WTC11 (cell line): ENCODE measurements at regions not wholly inside any gene's neighbourhood (a gene's known extent, or its start where the extent isn't known, plus 50 kb on each side); places are given as distances from the start of the nearest gene placed in this dataset.

Experiments
- ATAC-seq: fragments of 200-7000 bp; cut with Tn5 transposase; 2 replicates; pipeline ENCODE4 v1.10.0; 2021; ENCODE audit warnings: mild to moderate bottlenecking, moderate library complexity
- CTCF ChIA-PET: fragments of 300-600 bp; sonication (Branson Sonifier 250); formaldehyde crosslinking; loops from one replicate; lab custom pipeline; 2021; ENCODE audit warnings: antibody characterized with exemption; lab: Charles Lee
- POLR2A ChIA-PET: fragments of 350-600 bp; sonication (Branson Sonifier 250); formaldehyde crosslinking; loops from one replicate; lab custom pipeline; 2021; ENCODE audit warnings: antibody characterized with exemption; lab: Charles Lee
- DNase-seq: peaks from one replicate; pipeline ENCODE4 v3.0.0; 2021; ENCODE audit warnings: low spot score
- H3K27ac Mint-ChIP-seq: 2 replicates; pipeline ENCODE4 v1.8.0; 2021; ENCODE audit warnings: mixed read lengths
- H3K27me3 Mint-ChIP-seq: 2 replicates; pipeline ENCODE4 v1.8.0; 2021; ENCODE audit warnings: low read depth, mild to moderate bottlenecking, moderate library complexity, mixed read lengths
- H3K36me3 Mint-ChIP-seq: 2 replicates; pipeline ENCODE4 v1.8.0; 2021; ENCODE audit warnings: mixed read lengths
- H3K4me1 Mint-ChIP-seq: 2 replicates; pipeline ENCODE4 v1.8.0; 2022; ENCODE audit warnings: mixed read lengths
- H3K4me3 Mint-ChIP-seq: 2 replicates; pipeline ENCODE4 v1.8.0; 2021; ENCODE audit warnings: mild to moderate bottlenecking, moderate library complexity, mixed read lengths
- H3K9me3 Mint-ChIP-seq: 2 replicates; pipeline ENCODE4 v1.8.0; 2021; ENCODE audit warnings: mixed read lengths
- ARID4B ChIP-seq: sonication (generic); formaldehyde crosslinking; IDR thresholded peaks from 2 replicates; pipeline ENCODE4 v1.8.0; 2023; ENCODE audit warnings: missing genetic modification reagents, mild to moderate bottlenecking, borderline replicate concordance
- CBFB ChIP-seq: sonication (generic); formaldehyde crosslinking; IDR thresholded peaks from 2 replicates; pipeline ENCODE4 v1.8.1; 2022; ENCODE audit warnings: mild to moderate bottlenecking, low read depth, missing genetic modification reagents
- E2F4 ChIP-seq: sonication (generic); formaldehyde crosslinking; IDR thresholded peaks from 2 replicates; pipeline ENCODE4 v1.8.1; 2022; ENCODE audit warnings: low read depth, mild to moderate bottlenecking, moderate library complexity, missing genetic modification reagents, borderline replicate concordance
- E2F5 ChIP-seq: sonication (generic); formaldehyde crosslinking; IDR thresholded peaks from 2 replicates; pipeline ENCODE4 v1.8.1; 2022; ENCODE audit warnings: mild to moderate bottlenecking, moderate library complexity, missing genetic modification reagents
- FOXK1 ChIP-seq: sonication (generic); formaldehyde crosslinking; IDR thresholded peaks from 2 replicates; pipeline ENCODE4 v1.8.0; 2022; ENCODE audit warnings: mild to moderate bottlenecking, moderate library complexity, missing genetic modification reagents
- FOXP4 ChIP-seq: sonication (generic); formaldehyde crosslinking; IDR thresholded peaks from 2 replicates; pipeline ENCODE4 v1.8.0; 2022; ENCODE audit warnings: mild to moderate bottlenecking, missing genetic modification reagents
- JAZF1 ChIP-seq: fragments of 250-450 bp; sonication (Bioruptor Pico); IDR thresholded peaks from 2 replicates; pipeline ENCODE4 v1.9.0; 2021; ENCODE audit warnings: moderate library complexity, mild to moderate bottlenecking, inconsistent platforms
- MYBL2 ChIP-seq: sonication (generic); formaldehyde crosslinking; IDR thresholded peaks from 2 replicates; pipeline ENCODE4 v1.8.1; 2023; ENCODE audit warnings: mild to moderate bottlenecking, moderate library complexity, missing genetic modification reagents
- NFYB ChIP-seq: sonication (generic); formaldehyde crosslinking; conservative IDR thresholded peaks from 2 replicates; pipeline ENCODE4 v1.8.0; 2022; ENCODE audit warnings: low read depth, missing genetic modification reagents
- NR2C2 ChIP-seq: sonication (generic); formaldehyde crosslinking; IDR thresholded peaks from 2 replicates; pipeline ENCODE4 v1.8.0; 2022; ENCODE audit warnings: mild to moderate bottlenecking, missing genetic modification reagents
- SP1 ChIP-seq: sonication (generic); formaldehyde crosslinking; conservative IDR thresholded peaks from 2 replicates; pipeline ENCODE4 v1.8.1; 2022; ENCODE audit warnings: missing genetic modification reagents
- TCF7 ChIP-seq: sonication (generic); formaldehyde crosslinking; IDR thresholded peaks from 2 replicates; pipeline ENCODE4 v1.8.0; 2022; ENCODE audit warnings: mild to moderate bottlenecking, low read depth, missing genetic modification reagents, moderate library complexity
- TP53 ChIP-seq: sonication (generic); formaldehyde crosslinking; IDR thresholded peaks from 2 replicates; pipeline ENCODE4 v1.8.1; 2023; ENCODE audit warnings: mild to moderate bottlenecking, missing genetic modification reagents
- ZNF138 ChIP-seq: sonication (generic); formaldehyde crosslinking; conservative IDR thresholded peaks from 2 replicates; pipeline ENCODE4 v1.8.1; 2022; ENCODE audit warnings: mild to moderate bottlenecking, moderate library complexity, missing genetic modification reagents
- ZNF219 ChIP-seq: sonication (generic); formaldehyde crosslinking; IDR thresholded peaks from 2 replicates; pipeline ENCODE4 v1.8.0; 2023; ENCODE audit warnings: missing genetic modification reagents, mild to moderate bottlenecking, borderline replicate concordance
- ZNF317 ChIP-seq: sonication (generic); formaldehyde crosslinking; IDR thresholded peaks from 2 replicates; pipeline ENCODE4 v1.8.1; 2023; ENCODE audit warnings: low read depth, mild to moderate bottlenecking, moderate library complexity, missing genetic modification reagents, borderline replicate concordance
- ZNF423 ChIP-seq: fragments of 250-450 bp; sonication (Bioruptor Pico); IDR thresholded peaks from 2 replicates; pipeline ENCODE4 v2.1.2; 2022; ENCODE audit warnings: mild to moderate bottlenecking, moderate library complexity
- ZNF671 ChIP-seq: fragments of 250-450 bp; sonication (Bioruptor Pico); IDR thresholded peaks from 2 replicates; pipeline ENCODE4 v1.8.0; 2021; ENCODE audit warnings: mild to moderate bottlenecking

GRCh38 chr6:15800841-15801617 lies 138.2 kb upstream of the DTNBP1 start (continued):
- TF ChIP-seq ZNF423 (CRISPR knock-in tag) (no peak), E2F4 (CRISPR knock-in tag) (no peak), ZNF219 (no peak), SP1 (CRISPR knock-in tag) (no peak), ZNF317 (no peak), NR2C2 (CRISPR knock-in tag) (no peak)
- TF ChIP-seq, all 79 proteins: peak for 0

- Mint-ChIP-seq H3K27ac (no peak overlapping the region), H3K9me3 (peaks cover 35% of the 10 kb centered on the region), H3K36me3 (peaks cover 24% of the 10 kb centered on the region), H3K4me1 (peaks cover 3% of the 10 kb centered on the region; the same call in 1 of the 2 replicates), H3K4me3 (no peak overlapping the region), H3K27me3 (peaks cover 7% of the 10 kb centered on the region)
- ATAC-seq = no peak
- ChIA-PET POLR2A (no interaction called here), CTCF (no interaction called here)
- DNase-seq = no peak
- TF ChIP-seq FOXK1 = no peak
- TF ChIP-seq JAZF1 (CRISPR knock-in tag) = no peak
- TF ChIP-seq TCF7 = no peak
- no peak for TF ChIP-seq ARID4B (CRISPR knock-in tag)
Observed at GRCh38 chr6:15798533-15799255, 135.9 kb upstream of the DTNBP1 start.

GRCh38 chr6:15796844-15797243 lies 134.0 kb upstream of the DTNBP1 start:
- ChIA-PET CTCF (no interaction called here), POLR2A (no interaction called here)
- peaks cover 24% of the 10 kb centered on the region for H3K36me3 Mint-ChIP-seq
- H3K9me3 Mint-ChIP-seq = peaks cover 35% of the 10 kb centered on the region
- no peak for DNase-seq
- H3K27ac Mint-ChIP-seq = no peak overlapping the region
- peaks cover 7% of the 10 kb centered on the region for H3K27me3 Mint-ChIP-seq
- ATAC-seq = no peak
- no peak overlapping the region for H3K4me3 Mint-ChIP-seq
- H3K4me1 Mint-ChIP-seq = peaks cover 3% of the 10 kb centered on the region; the same call in 1 of the 2 replicates
- TF ChIP-seq E2F5 = no peak
- TF ChIP-seq TP53 (CRISPR knock-in tag) = no peak
- TF ChIP-seq CBFB (CRISPR knock-in tag) = no peak
- no peak for TF ChIP-seq NFYB (CRISPR knock-in tag)
- TF ChIP-seq ZNF138 (CRISPR knock-in tag) = no peak
- TF ChIP-seq ZNF671 = no peak
- no peak for TF ChIP-seq ARID4B (CRISPR knock-in tag)
- TF ChIP-seq MYBL2 (CRISPR knock-in tag) = no peak
- TF ChIP-seq FOXP4 = no peak
